ENCODE measurements at regions not wholly inside any gene's neighbourhood (a gene's known extent, or its start where the extent isn't known, plus 50 kb on each side); places are given as distances from the start of the nearest gene placed in this dataset.

DNA sequence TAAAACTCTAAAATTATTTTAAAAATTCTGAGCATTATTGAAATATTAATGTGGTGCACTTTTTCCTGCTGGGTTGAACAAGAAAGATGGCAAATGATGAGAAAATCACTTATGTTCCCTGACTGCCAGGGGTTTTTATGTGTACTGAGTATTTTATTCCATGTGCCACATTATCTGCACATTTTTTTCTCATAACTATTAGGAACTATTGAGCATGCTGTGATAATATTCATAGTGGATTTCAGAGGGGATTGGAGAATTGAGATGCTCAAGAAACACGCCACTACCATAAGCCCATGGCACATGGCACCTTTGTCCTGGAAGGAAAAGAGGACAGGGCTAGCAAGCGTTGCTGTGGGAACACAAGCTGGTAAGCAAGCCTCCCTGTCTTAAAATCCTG lies 478.5 kb upstream of the GYPC start:
- ATAC-seq (ENCODE audit: low FRiP score in 2 of 2) (no peak), DNase-seq (no peak)
- TF ChIP-seq POLR2A (IDR thresholded peaks at IDR 0.05) = no peak
- TF ChIP-seq, protein P1, sequence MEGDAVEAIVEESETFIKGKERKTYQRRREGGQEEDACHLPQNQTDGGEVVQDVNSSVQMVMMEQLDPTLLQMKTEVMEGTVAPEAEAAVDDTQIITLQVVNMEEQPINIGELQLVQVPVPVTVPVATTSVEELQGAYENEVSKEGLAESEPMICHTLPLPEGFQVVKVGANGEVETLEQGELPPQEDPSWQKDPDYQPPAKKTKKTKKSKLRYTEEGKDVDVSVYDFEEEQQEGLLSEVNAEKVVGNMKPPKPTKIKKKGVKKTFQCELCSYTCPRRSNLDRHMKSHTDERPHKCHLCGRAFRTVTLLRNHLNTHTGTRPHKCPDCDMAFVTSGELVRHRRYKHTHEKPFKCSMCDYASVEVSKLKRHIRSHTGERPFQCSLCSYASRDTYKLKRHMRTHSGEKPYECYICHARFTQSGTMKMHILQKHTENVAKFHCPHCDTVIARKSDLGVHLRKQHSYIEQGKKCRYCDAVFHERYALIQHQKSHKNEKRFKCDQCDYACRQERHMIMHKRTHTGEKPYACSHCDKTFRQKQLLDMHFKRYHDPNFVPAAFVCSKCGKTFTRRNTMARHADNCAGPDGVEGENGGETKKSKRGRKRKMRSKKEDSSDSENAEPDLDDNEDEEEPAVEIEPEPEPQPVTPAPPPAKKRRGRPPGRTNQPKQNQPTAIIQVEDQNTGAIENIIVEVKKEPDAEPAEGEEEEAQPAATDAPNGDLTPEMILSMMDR (IDR thresholded peaks at IDR 0.05) = no peak
- no peak for TF ChIP-seq EP300 (IDR thresholded peaks at IDR 0.05)
- TF ChIP-seq POLR2AphosphoS5 (IDR thresholded peaks at IDR 0.05) = no peak
- 85 to 91% methylated on average over 2 of the region's 2 CpGs for WGBS, 2 donors
- Histone ChIP-seq H3K4me3 (no peak overlapping the region), H3K36me3 (no peaks in the 10 kb centered on the region), H3K27ac (no peak overlapping the region), H3K27me3 (no peaks in the 10 kb centered on the region), H3K4me1 (no peaks in the 10 kb centered on the region), H3K9me3 (no peaks in the 10 kb centered on the region)

DNA sequence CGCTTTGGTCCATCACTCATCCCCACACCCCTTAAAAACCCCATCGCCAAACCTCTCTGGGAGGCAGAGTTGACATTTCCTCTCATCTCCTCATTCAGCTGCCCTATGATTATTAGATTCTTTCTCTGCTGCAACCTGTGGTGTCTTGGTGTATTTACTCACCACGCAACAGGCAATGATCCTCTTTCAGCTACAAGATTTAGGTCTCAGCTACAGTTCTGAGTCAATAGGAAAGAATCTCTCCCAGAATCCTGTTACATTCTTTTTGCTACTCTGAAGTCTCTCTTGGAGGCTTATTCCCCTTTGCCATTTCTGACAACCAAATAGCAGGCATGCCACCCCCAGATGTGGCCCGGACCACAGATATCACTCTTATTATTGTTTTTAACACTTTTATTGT lies 468.3 kb upstream of the GYPC start:
- Histone ChIP-seq H3K27me3 (no peaks in the 10 kb centered on the region), H3K27ac (no peak overlapping the region), H3K4me1 (no peaks in the 10 kb centered on the region), H3K9me3 (no peaks in the 10 kb centered on the region), H3K4me3 (no peak overlapping the region), H3K36me3 (no peaks in the 10 kb centered on the region)
- no peak for TF ChIP-seq POLR2AphosphoS5 (IDR thresholded peaks at IDR 0.05)
- 86 to 90% methylated on average over 4 of the region's 4 CpGs for WGBS, 2 donors
- no peak for DNase-seq
- no peak for ATAC-seq (ENCODE audit: low FRiP score in 2 of 2)

DNA sequence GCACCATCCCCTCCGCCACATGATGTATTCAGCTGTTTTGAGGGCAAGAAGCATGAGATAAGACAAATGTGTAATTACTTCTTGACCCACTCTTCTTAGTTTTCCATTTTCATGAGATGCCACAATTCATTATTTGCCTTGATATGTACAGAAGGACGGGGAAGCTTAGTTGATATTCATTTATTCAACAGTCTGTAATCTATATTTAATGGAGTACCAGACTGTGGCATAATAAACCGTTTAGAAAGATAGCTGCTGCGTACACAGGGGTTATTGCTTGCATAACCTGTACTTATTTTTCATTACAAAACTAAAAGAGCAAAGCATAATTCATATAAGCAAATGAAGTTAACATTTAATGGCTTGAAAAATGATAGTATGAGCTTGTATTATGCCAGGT lies 466.4 kb upstream of the GYPC start:
- no peak overlapping the region for H3K4me3 ChIP-seq
- ATAC-seq (ENCODE audit: low FRiP score in 2 of 2) = no peak

DNA sequence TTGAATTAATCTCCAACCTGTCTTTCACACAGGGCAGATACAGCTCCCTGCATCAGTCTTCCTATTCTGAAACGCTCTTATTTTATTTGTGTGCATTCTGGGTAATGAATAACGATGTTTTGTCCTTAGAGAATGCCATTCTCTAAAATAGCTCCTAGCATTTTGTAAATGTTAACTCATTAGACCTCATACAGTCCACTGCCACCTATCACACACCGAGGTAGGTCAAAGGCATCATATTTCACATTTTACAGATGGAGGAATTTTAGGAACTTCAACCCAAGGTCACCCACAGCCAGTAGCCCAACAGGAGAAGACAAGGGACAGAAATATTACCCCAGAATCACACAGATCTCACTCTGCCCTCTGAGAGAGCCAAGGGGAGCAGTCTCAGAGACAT lies 455.4 kb upstream of the GYPC start:
- no peaks in the 10 kb centered on the region for H3K36me3 ChIP-seq
- ATAC-seq (ENCODE audit: low FRiP score in 2 of 2) (no peak), DNase-seq (no peak)
- H3K9me3 ChIP-seq = peaks cover 0 to 3% (median 0%) of the 10 kb centered on the region in 4 donors
- TF ChIP-seq POLR2A (IDR thresholded peaks at IDR 0.05) = no peak
- TF ChIP-seq, protein P1 (IDR thresholded peaks at IDR 0.05) = no peak
- TF ChIP-seq POLR2AphosphoS5 (IDR thresholded peaks at IDR 0.05) = no peak
- TF ChIP-seq EP300 (IDR thresholded peaks at IDR 0.05) = no peak
- WGBS, 2 donors = 58 to 65% methylated on average over 3 of the region's 3 CpGs
- H3K27me3 ChIP-seq = no peaks in the 10 kb centered on the region
- H3K27ac ChIP-seq = no peak overlapping the region
- no peaks in the 10 kb centered on the region for H3K4me1 ChIP-seq
- no peak overlapping the region for H3K4me3 ChIP-seq

More for the DNA sequence above, 466.4 kb upstream of the GYPC start:
- no peak overlapping the region for H3K27ac ChIP-seq
- TF ChIP-seq, protein P1 (IDR thresholded peaks at IDR 0.05) = no peak
- TF ChIP-seq POLR2A (IDR thresholded peaks at IDR 0.05) (no peak), EP300 (IDR thresholded peaks at IDR 0.05) (no peak), POLR2AphosphoS5 (IDR thresholded peaks at IDR 0.05) (no peak)
- no peaks in the 10 kb centered on the region for H3K27me3 ChIP-seq
- no peaks in the 10 kb centered on the region for H3K4me1 ChIP-seq
- no peaks in the 10 kb centered on the region for H3K9me3 ChIP-seq
- 85 to 88% methylated on average over 4 of the region's 4 CpGs for WGBS, 2 donors
- H3K36me3 ChIP-seq = no peaks in the 10 kb centered on the region
- no peak for DNase-seq

DNA sequence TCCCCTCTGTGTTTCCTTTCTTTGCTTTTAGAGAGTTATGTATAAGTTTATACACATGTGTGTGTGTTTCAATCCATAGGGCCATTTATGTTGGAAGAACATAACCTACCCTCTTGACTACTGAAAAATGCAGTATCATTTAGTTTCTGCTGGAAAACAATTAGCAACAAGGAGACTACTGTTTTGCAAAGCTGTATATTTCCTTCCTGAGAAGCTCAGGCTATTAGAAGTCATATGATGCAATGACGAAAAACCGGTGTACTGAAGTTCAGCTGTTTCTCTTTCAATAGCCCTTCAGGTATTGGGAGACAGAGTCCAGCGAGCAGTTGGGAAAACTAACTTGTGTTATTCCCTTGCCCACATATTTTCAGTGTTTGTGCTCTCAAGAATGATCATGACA lies 447.7 kb upstream of the GYPC start:
- ATAC-seq (ENCODE audit: low FRiP score in 2 of 2) = no peak
- H3K4me3 ChIP-seq = no peak overlapping the region
- H3K27ac ChIP-seq = no peak overlapping the region
- DNase-seq = no peak
- TF ChIP-seq POLR2A (IDR thresholded peaks at IDR 0.05) (no peak), EP300 (IDR thresholded peaks at IDR 0.05) (no peak), POLR2AphosphoS5 (IDR thresholded peaks at IDR 0.05) (no peak)
- TF ChIP-seq, protein P1 (IDR thresholded peaks at IDR 0.05) = no peak
- H3K9me3 ChIP-seq = no peaks in the 10 kb centered on the region
- H3K27me3 ChIP-seq = no peaks in the 10 kb centered on the region
- WGBS, 2 donors = 45 to 50% methylated on average over 3 of the region's 3 CpGs
- H3K36me3 ChIP-seq = no peaks in the 10 kb centered on the region
- no peaks in the 10 kb centered on the region for H3K4me1 ChIP-seq
